Activated CD4-positive, alpha-beta T cell treated with anti-CD3 and anti-CD28 coated beads, Interleukin-2, amount 10 ng/mL, durations not matched to agents 7 days and 5 days (primary cell): ENCODE measurements at regions not wholly inside any gene's neighbourhood (a gene's known extent, or its start where the extent isn't known, plus 50 kb on each side); places are given as distances from the start of the nearest gene placed in this dataset.

Experiments used
- CTCF ChIA-PET: fragments of 350-600 bp; sonication (Branson Sonifier 250); formaldehyde crosslinking; loops from one replicate; lab custom pipeline; 2021; ENCODE audit warnings: antibody characterized with exemption; lab: Charles Lee
- POLR2A ChIA-PET: fragments of 350-600 bp; sonication (Branson Sonifier 250); formaldehyde crosslinking; loops from one replicate; lab custom pipeline; 2021; ENCODE audit warnings: antibody characterized with exemption; lab: Charles Lee
- DNase-seq: peaks from one replicate; pipeline ENCODE4 v3.0.0-alpha.2; 2020
- H3K27ac Mint-ChIP-seq: one replicate; pipeline ENCODE4 v1.8.0; 2021; ENCODE audit warnings: mild to moderate bottlenecking, moderate library complexity, mixed read lengths
- H3K27me3 Mint-ChIP-seq: one replicate; pipeline ENCODE4 v1.8.0; 2021; ENCODE audit warnings: mixed read lengths
- H3K36me3 Mint-ChIP-seq: one replicate; pipeline ENCODE4 v1.8.0; 2021; ENCODE audit warnings: low read depth, mixed read lengths
- H3K4me1 Mint-ChIP-seq: one replicate; pipeline ENCODE4 v1.8.0; 2021; ENCODE audit warnings: mixed read lengths
- H3K4me3 Mint-ChIP-seq: one replicate; pipeline ENCODE4 v1.8.0; 2021; ENCODE audit warnings: mild to moderate bottlenecking, moderate library complexity, mixed read lengths
- H3K9me3 Mint-ChIP-seq: one replicate; pipeline ENCODE4 v1.8.0; 2021; ENCODE audit warnings: mixed read lengths

GRCh38 chr5:72041654-72042053 lies 65.6 kb upstream of the MAP1B start:
- Mint-ChIP-seq H3K4me3 (no peak overlapping the region), H3K27ac (no peak overlapping the region), H3K9me3 (no peaks in the 10 kb centered on the region), H3K36me3 (no peaks in the 10 kb centered on the region), H3K27me3 (peaks cover 17% of the 10 kb centered on the region), H3K4me1 (no peaks in the 10 kb centered on the region)
- CTCF ChIA-PET: no interaction called here
- POLR2A ChIA-PET: no interaction called here
- no peak for DNase-seq

GRCh38 chr5:72042097-72042496 lies 65.2 kb upstream of the MAP1B start:
- no peak overlapping the region for H3K27ac Mint-ChIP-seq
- no peak overlapping the region for H3K4me3 Mint-ChIP-seq
- DNase-seq: no peak
- POLR2A ChIA-PET: no interaction called here
- H3K4me1 Mint-ChIP-seq: no peaks in the 10 kb centered on the region
- peaks cover 1% of the 10 kb centered on the region for H3K9me3 Mint-ChIP-seq
- CTCF ChIA-PET: no interaction called here
- H3K27me3 Mint-ChIP-seq: peaks cover 16% of the 10 kb centered on the region
- H3K36me3 Mint-ChIP-seq: no peaks in the 10 kb centered on the region

- no peaks in the 10 kb centered on the region for H3K36me3 Mint-ChIP-seq
- H3K27me3 Mint-ChIP-seq: peaks cover 6% of the 10 kb centered on the region
- H3K27ac Mint-ChIP-seq: no peak overlapping the region
- no peak overlapping the region for H3K4me3 Mint-ChIP-seq
- CTCF ChIA-PET: no interaction called here
- H3K4me1 Mint-ChIP-seq: no peaks in the 10 kb centered on the region
- DNase-seq: no peak
- POLR2A ChIA-PET: no interaction called here
- H3K9me3 Mint-ChIP-seq: peaks cover 2% of the 10 kb centered on the region
Measured at GRCh38 chr5:72045692-72046091, 61.6 kb upstream of the MAP1B start.

- peaks cover 6% of the 10 kb centered on the region for H3K27me3 Mint-ChIP-seq
- peaks cover 2% of the 10 kb centered on the region for H3K9me3 Mint-ChIP-seq
- no peak overlapping the region for H3K27ac Mint-ChIP-seq
- H3K4me3 Mint-ChIP-seq: no peak overlapping the region
- H3K36me3 Mint-ChIP-seq: no peaks in the 10 kb centered on the region
- ChIA-PET CTCF (no interaction called here), POLR2A (no interaction called here)
- no peak for DNase-seq
- no peaks in the 10 kb centered on the region for H3K4me1 Mint-ChIP-seq
Measured at GRCh38 chr5:72046106-72046505, 61.2 kb upstream of the MAP1B start.

DNA sequence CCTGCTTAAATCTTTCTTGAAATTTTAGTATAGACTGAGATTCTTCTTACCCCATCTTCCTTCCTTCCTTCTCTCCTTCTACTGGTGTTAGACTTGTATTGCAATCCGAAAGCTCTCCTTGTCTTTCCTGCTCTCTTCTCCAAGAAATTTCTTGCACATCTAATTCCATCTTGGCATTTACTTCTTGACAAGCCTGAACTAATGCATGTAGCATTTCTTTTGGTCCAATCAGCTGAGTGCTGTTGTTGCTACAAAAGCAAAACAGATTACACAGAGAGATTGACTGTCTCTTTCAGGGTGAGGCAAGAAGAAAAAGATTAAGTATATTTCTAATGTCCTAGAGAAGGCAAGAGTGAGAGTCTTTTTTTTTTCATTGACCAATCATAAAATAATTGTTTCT lies 51.6 kb upstream of the MAP1B start:
- Mint-ChIP-seq H3K4me3 (no peak overlapping the region), H3K27ac (no peak overlapping the region), H3K9me3 (no peaks in the 10 kb centered on the region), H3K27me3 (peaks cover 6% of the 10 kb centered on the region), H3K36me3 (no peaks in the 10 kb centered on the region), H3K4me1 (no peaks in the 10 kb centered on the region)
- no peak for DNase-seq
- CTCF ChIA-PET: no interaction called here
- POLR2A ChIA-PET: no interaction called here
